ENCODE measurements at regions not wholly inside any gene's neighbourhood (a gene's known extent, or its start where the extent isn't known, plus 50 kb on each side); places are given as distances from the start of the nearest gene placed in this dataset.

GRCh38 chr16:13864689-13865088, 55.3 kb upstream of the ERCC4 start:
- H3K4me1 Mint-ChIP-seq (ENCODE audit: low read depth) = no peaks in the 10 kb centered on the region
- CTCF ChIA-PET = interaction anchor here (0.7 to 2.0 kb wide), 5 partner anchors 25 to 1467 kb away, joined by 3 to 11 read pairs (median 3); partner anchors contain the start of gene ERCC4
- peaks cover 1% of the 10 kb centered on the region for H3K9me3 Mint-ChIP-seq
- no peak for DNase-seq
- intact Hi-C loops (cut with micrococcal nuclease) = no loop called here
- no peak overlapping the region for H3K4me3 Mint-ChIP-seq
- H3K27ac Mint-ChIP-seq = no peak overlapping the region
- H3K27me3 Mint-ChIP-seq (ENCODE audit: low read depth) = peaks cover 19% of the 10 kb centered on the region
- no peaks in the 10 kb centered on the region for H3K36me3 Mint-ChIP-seq (ENCODE audit: low read depth)

- peak; percentile 74 for DNase-seq
- Mint-ChIP-seq H3K4me1 (ENCODE audit: low read depth) (no peaks in the 10 kb centered on the region), H3K9me3 (peaks cover 1% of the 10 kb centered on the region), H3K27ac (no peak overlapping the region), H3K27me3 (ENCODE audit: low read depth) (peaks cover 22% of the 10 kb centered on the region), H3K36me3 (ENCODE audit: low read depth) (no peaks in the 10 kb centered on the region), H3K4me3 (no peak overlapping the region)
- intact Hi-C loops (cut with micrococcal nuclease) = loop anchor here (1.0 kb wide), 1 partner anchor 53 kb away; no protein-coding TSS in a partner anchor
- CTCF ChIA-PET = interaction anchor here (0.5 to 2.0 kb wide), 4 partner anchors 9 to 652 kb away, joined by 3 to 11 read pairs (median 4); partner anchors contain the start of gene ERCC4
Measured at GRCh38 chr16:13866073-13866472, 53.9 kb upstream of the ERCC4 start.
